H1 (cell line): ENCODE measurements at regions not wholly inside any gene's neighbourhood (a gene's known extent, or its start where the extent isn't known, plus 50 kb on each side); places are given as distances from the start of the nearest gene placed in this dataset.

Source experiments
- CTCF ChIA-PET: fragments of 300-600 bp; sonication (Branson Sonifier 250); formaldehyde crosslinking; loops from one replicate; lab custom pipeline; 2021; ENCODE audit not compliant: partially characterized antibody; lab: Charles Lee
- POLR2A ChIA-PET: fragments of 300-600 bp; sonication (Branson Sonifier 250); formaldehyde crosslinking; loops from one replicate; lab custom pipeline; 2021; ENCODE audit warnings: inconsistent platforms; ENCODE audit not compliant: partially characterized antibody; lab: Charles Lee
- DNase-seq, 2 experiments: peaks; one replicate each; pipeline versions ENCODE4 v3.0.0 to v3.0.0-alpha.2; 2010 to 2022; ENCODE audit warnings: low spot score in 2 of 2, low read depth in 1 of 2, mixed read lengths in 1 of 2
- FAIRE-seq: peaks from 2 replicates; lab custom pipeline; 2011; peaks lifted over from hg19 to GRCh38; lab: Jason Lieb, UNC
- H2AFZ ChIP-seq: 2 replicates; pipeline ENCODE4 v1.8.1; 2012; ENCODE audit warnings: low read length, inconsistent platforms
- H2AK5ac ChIP-seq: 2 replicates; pipeline ENCODE4 v1.6.1; 2013; ENCODE audit warnings: low read depth, low read length
- H2BK120ac ChIP-seq: replicated peaks from 2 replicates; pipeline ENCODE3; 2013; ENCODE audit warnings: low read depth, low read length, inconsistent platforms
- H2BK12ac ChIP-seq: 2 replicates; pipeline ENCODE4 v1.6.1; 2013; ENCODE audit warnings: low read depth, low read length
- H2BK15ac ChIP-seq: 2 replicates; pipeline ENCODE4 v1.6.1; 2013; ENCODE audit warnings: low read length
- H2BK20ac ChIP-seq: 2 replicates; pipeline ENCODE4 v1.6.1; 2013; ENCODE audit warnings: low read length
- H2BK5ac ChIP-seq: 2 replicates; pipeline ENCODE4 v1.6.1; 2013; ENCODE audit warnings: low read depth, low read length
- H3K14ac ChIP-seq: 2 replicates; pipeline ENCODE4 v1.6.1; 2013; ENCODE audit warnings: inconsistent platforms; ENCODE audit not compliant: insufficient read length
- H3K18ac ChIP-seq: 2 replicates; pipeline ENCODE4 v1.6.1; 2013; ENCODE audit warnings: low read length; ENCODE audit errors: extremely low read depth
- H3K23ac ChIP-seq: 2 replicates; pipeline ENCODE4 v1.6.1; 2013; ENCODE audit warnings: inconsistent platforms; ENCODE audit not compliant: insufficient read length
- H3K23me2 ChIP-seq: 2 replicates; pipeline ENCODE4 v1.6.1; 2013; ENCODE audit warnings: low read depth, low read length
- H3K27ac ChIP-seq: 2 replicates; pipeline ENCODE4 v1.6.1; 2011; ENCODE audit warnings: low read depth, low read length, inconsistent platforms
- H3K27me3 ChIP-seq, 4 experiments: replicated peaks in 1 of 4; 1 replicate in 1 of 4; 2 replicates in 3 of 4; pipeline versions ENCODE4 v1.6.1 to v1.8.1; 2011 to 2013; ENCODE audit warnings: low read length in 3 of 4, mild to moderate bottlenecking in 3 of 4, inconsistent platforms in 2 of 4, mixed read lengths in 2 of 4, moderate library complexity in 1 of 4; ENCODE audit not compliant: control insufficient read depth in 3 of 4, insufficient read depth in 3 of 4; ENCODE audit errors: extremely low read depth in 1 of 4
- H3K36me3 ChIP-seq, 4 experiments: 2 replicates each; pipeline versions ENCODE4 v1.6.1 to v1.8.1; 2011 to 2013; ENCODE audit warnings: mild to moderate bottlenecking in 4 of 4, low read length in 3 of 4, moderate library complexity in 2 of 4, control low read depth in 1 of 4, inconsistent platforms in 1 of 4; ENCODE audit not compliant: insufficient read depth in 4 of 4, control insufficient read depth in 2 of 4
- H3K4ac ChIP-seq: replicated peaks from 2 replicates; pipeline ENCODE3; 2013; ENCODE audit warnings: low read length, low read depth, mixed read lengths, inconsistent platforms; ENCODE audit not compliant: insufficient read length
- H3K4me1 ChIP-seq, 4 experiments: replicated peaks in 1 of 4; 1 replicate in 1 of 4; 2 replicates in 3 of 4; pipeline versions ENCODE4 v1.6.1 to v1.8.1; 2011 to 2013; ENCODE audit warnings: low read length in 3 of 4, inconsistent platforms in 2 of 4, mixed read lengths in 1 of 4; ENCODE audit not compliant: insufficient read depth in 4 of 4, control insufficient read depth in 3 of 4
- H3K4me2 ChIP-seq, 2 experiments: 2 replicates each; pipeline versions ENCODE4 v1.6.1 to v1.8.1; 2011 to 2013; ENCODE audit warnings: low read depth in 2 of 2, low read length in 2 of 2, control low read depth in 1 of 2, inconsistent platforms in 1 of 2, mild to moderate bottlenecking in 1 of 2; ENCODE audit not compliant: insufficient read depth in 1 of 2
- H3K4me3 ChIP-seq, 4 experiments: fragments of 200-600, 300-600 bp in 1 of 4; sonication (generic), shearing (Covaris generic), sonication (Bioruptor Twin) in 1 of 4; 2 replicates each; pipeline versions ENCODE4 v1.5.1 to v1.8.1; 2011 to 2016; ENCODE audit warnings: low read length in 4 of 4, low read depth in 3 of 4, control low read depth in 2 of 4, inconsistent platforms in 2 of 4, mild to moderate bottlenecking in 2 of 4, mixed read lengths in 1 of 4, moderate library complexity in 1 of 4; ENCODE audit not compliant: insufficient read depth in 2 of 4; ENCODE audit errors: extremely low read depth in 1 of 4
- H3K56ac ChIP-seq: replicated peaks from 2 replicates; pipeline ENCODE3; 2013; ENCODE audit warnings: low read depth, mild to moderate bottlenecking, mixed read lengths, low read length, inconsistent platforms; ENCODE audit not compliant: insufficient read length
- H3K79me1 ChIP-seq: 2 replicates; pipeline ENCODE4 v1.6.1; 2013; ENCODE audit warnings: low read depth, low read length, control low read depth
- H3K79me2 ChIP-seq, 2 experiments: 2 replicates each; pipeline versions ENCODE4 v1.6.1 to v1.8.1; 2012 to 2013; ENCODE audit warnings: low read length in 2 of 2, mild to moderate bottlenecking in 2 of 2, inconsistent platforms in 1 of 2; ENCODE audit not compliant: insufficient read depth in 2 of 2, control insufficient read depth in 1 of 2
- H3K9ac ChIP-seq, 4 experiments: replicated peaks in 1 of 4; 1 replicate in 1 of 4; 2 replicates in 3 of 4; pipeline versions ENCODE4 v1.6.1 to v1.8.1; 2011 to 2013; ENCODE audit warnings: low read depth in 3 of 4, low read length in 3 of 4, control low read depth in 2 of 4, mild to moderate bottlenecking in 2 of 4, moderate library complexity in 2 of 4, inconsistent platforms in 1 of 4; ENCODE audit errors: extremely low read depth in 1 of 4
- H3K9me3 ChIP-seq, 2 experiments: 2 replicates each; pipeline versions ENCODE4 v1.6.1 to v1.8.1; 2012 to 2013; ENCODE audit warnings: mild to moderate bottlenecking in 2 of 2, moderate library complexity in 2 of 2, control low read depth in 1 of 2, inconsistent platforms in 1 of 2, low read depth in 1 of 2, low read length in 1 of 2, mixed read lengths in 1 of 2; ENCODE audit not compliant: insufficient read depth in 2 of 2
- H4K20me1 ChIP-seq, 2 experiments: replicated peaks in 1 of 2; 2 replicates each; pipeline versions ENCODE3 to v1.8.1; 2011 to 2013; ENCODE audit warnings: inconsistent platforms in 2 of 2, low read length in 2 of 2, mild to moderate bottlenecking in 1 of 2; ENCODE audit not compliant: insufficient read depth in 2 of 2, control insufficient read depth in 1 of 2
- H4K5ac ChIP-seq: 2 replicates; pipeline ENCODE4 v1.6.1; 2013; ENCODE audit warnings: low read length, low read depth, mixed read lengths, inconsistent platforms; ENCODE audit not compliant: insufficient read length
- H4K8ac ChIP-seq: 2 replicates; pipeline ENCODE4 v1.8.0; 2013; ENCODE audit warnings: mild to moderate bottlenecking, moderate library complexity, low read length, inconsistent platforms; ENCODE audit not compliant: insufficient read depth; ENCODE audit errors: extremely low read depth
- H4K91ac ChIP-seq: replicated peaks from 2 replicates; pipeline ENCODE3; 2013; ENCODE audit warnings: low read length, mixed read lengths, inconsistent platforms; ENCODE audit not compliant: insufficient read length
- SP1 ChIP-seq: IDR thresholded peaks from 2 replicates; pipeline ENCODE4 v1.6.1; 2011; ENCODE audit warnings: low read depth, low read length
- WGBS, 2 experiments: shearing (Covaris generic) in 1 of 2; methylation state at CpG; one replicate each; pipeline versions ENCODE4 v1.1.6 to v1.1.7; 2013 to 2015; ENCODE audit warnings: low lambda C conversion rate in 2 of 2, mixed read lengths in 2 of 2, inconsistent platforms in 1 of 2, low coverage in 1 of 2, missing lambda C conversion rate in 1 of 2; ENCODE audit not compliant: insufficient replicate concordance in 2 of 2, insufficient coverage in 1 of 2, insufficient read length in 1 of 2; ENCODE audit errors: extremely low coverage in 1 of 2, missing lambda C conversion rate in 1 of 2; 5-methylcytosine and 5-hydroxymethylcytosine counted together

DNA sequence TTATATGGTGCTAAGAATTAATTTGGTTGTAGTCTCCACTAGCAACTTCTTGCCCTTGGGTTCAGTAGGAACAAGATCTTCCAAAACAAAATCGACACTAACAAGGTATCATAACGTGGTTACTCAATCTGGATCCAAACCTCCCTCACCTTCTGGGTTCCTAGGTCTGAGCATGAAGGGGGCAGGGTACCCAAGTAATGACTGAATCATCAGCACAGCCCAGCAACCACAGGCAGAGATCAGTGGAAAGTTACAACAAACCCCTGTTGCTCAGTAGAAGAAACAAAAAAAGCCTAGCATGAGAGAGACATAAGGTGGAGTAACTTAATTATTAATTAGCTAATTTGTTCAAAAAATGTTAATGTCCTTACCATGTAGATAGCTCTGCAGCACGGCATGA, 221.4 kb downstream of the BLID start:
- Histone ChIP-seq H3K4ac (no peak overlapping the region), H4K8ac (no peak overlapping the region), H3K18ac (no peak overlapping the region), H3K79me1 (no peaks in the 10 kb centered on the region), H4K91ac (no peak overlapping the region), H4K5ac (no peak overlapping the region), H2BK5ac (no peak overlapping the region), H3K4me2 (no peak overlapping the region), H3K9me3 (no peaks in the 10 kb centered on the region), H3K56ac (no peak overlapping the region), H3K23me2 (no peaks in the 10 kb centered on the region), H2BK12ac (no peak overlapping the region), H2BK20ac (peak overlapping the region; percentile 25; the same call in 1 of the 2 replicates), H3K14ac (no peak overlapping the region), H3K4me3 (no peak overlapping the region), H3K27me3 (no peaks in the 10 kb centered on the region), H2BK120ac (no peak overlapping the region), H3K27ac (no peak overlapping the region), H4K20me1 (no peaks in the 10 kb centered on the region), H3K23ac (no peak overlapping the region), H2BK15ac (no peak overlapping the region), H2AFZ (no peak overlapping the region), H3K9ac (no peak overlapping the region), H3K4me1 (peaks cover 0 to 4% (median 2%) of the 10 kb centered on the region in 4 experiments; a peak in 2 of 7 replicates), H3K36me3 (no peaks in the 10 kb centered on the region), H3K79me2 (no peaks in the 10 kb centered on the region), H2AK5ac (no peak overlapping the region)
- no peak for TF ChIP-seq SP1
- no peak for FAIRE-seq
- ChIA-PET POLR2A (no interaction called here), CTCF (interaction anchor here (0.9 kb wide), 1 partner anchor 19 kb away, joined by 3 read pairs; no protein-coding TSS in a partner anchor)
- 93% methylated on average over 3 of the region's 3 CpGs; no CpG with 5 or more reads in 1 of the 2 experiments for WGBS, 2 experiments
- no peak for DNase-seq
